ENCODE measurements at regions not wholly inside any gene's neighbourhood (a gene's known extent, or its start where the extent isn't known, plus 50 kb on each side); places are given as distances from the start of the nearest gene placed in this dataset.
"Not testable (repeated sequence)": the region's sequence is repeated elsewhere in the genome, so short reads cannot be mapped to it uniquely, and the experiment has no call there.

DNA sequence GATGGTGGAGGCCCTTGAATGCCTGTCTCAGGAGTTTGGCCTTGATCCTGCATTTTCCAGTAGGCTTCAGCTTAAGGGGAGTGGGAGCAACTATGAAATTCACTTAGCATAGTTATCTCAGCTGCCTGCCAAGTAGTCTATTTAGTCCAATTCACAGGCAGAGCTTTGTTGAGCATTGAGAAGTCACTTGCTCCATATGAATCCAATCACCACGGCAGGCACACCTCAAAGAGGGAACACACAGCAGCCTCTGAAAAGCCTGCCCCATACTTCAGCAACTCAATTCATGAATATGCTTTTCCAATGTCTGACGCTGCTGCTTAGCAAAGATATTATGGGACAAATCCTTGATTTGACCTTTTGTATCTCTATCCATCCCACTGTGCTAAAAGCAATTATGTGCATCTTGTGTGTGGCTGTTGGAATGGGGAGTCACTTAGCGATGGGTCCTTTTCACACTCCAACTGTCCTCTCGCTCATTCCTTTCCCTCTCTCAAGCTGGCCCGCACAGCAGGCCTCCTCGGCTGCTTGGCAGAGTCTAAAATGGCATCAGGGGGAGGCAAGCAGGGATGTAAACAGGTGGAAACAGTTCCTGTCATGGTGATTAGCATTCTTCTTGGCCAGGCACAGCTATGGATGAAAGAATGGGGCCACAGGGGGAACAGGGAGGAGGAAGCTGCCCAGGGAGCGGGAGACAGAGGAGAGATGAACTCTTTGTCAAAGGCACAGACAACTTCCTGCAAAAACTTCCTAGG, 56.0 kb upstream of the LRPPRC start:
- ATAC-seq (no peak), DNase-seq (no peak)
- intact Hi-C loops (cut with micrococcal nuclease): no loop called here

DNA sequence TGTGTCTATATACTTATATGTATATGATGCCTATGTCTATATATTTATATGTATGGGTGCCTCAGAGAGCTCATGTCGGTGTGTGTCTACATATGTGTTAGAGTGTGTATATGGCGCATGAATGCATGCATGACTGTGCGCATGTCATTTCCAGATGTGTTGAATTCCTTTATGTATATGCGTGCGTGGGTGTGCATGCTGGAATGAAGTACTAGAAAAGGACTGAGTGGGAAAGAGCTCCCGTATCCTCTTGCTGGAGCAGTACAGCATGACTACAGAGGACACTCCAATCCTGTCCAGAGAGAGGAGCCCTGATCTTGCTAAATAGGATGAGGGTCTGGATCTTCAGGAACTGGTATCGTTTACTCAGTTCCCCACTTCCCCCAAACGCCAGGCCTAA, 56.8 kb upstream of the LRPPRC start:
- no peak for ATAC-seq
- intact Hi-C loops (cut with micrococcal nuclease): no loop called here
- no peak for DNase-seq

DNA sequence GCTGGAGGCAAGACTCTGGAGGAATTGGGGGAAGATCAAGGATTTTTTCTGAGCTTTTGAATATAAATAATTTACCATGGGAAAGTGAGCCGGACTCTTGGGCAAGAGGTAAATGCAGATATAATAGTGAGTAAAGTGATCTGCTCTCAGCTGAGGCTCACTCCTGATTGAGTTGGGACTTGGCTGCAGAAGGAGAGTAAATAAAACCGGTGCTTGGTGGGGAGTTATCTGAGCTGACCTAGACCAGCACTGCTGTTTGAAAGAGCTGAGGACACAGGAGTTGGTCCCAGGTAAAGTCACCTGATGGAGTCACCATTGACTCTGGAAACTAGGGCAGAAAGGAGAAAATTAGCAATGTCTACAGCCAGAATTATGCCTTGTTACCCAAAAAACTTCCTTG, 57.3 kb upstream of the LRPPRC start:
- ATAC-seq (no peak), DNase-seq (no peak)
- intact Hi-C loops (cut with micrococcal nuclease): no loop called here

DNA sequence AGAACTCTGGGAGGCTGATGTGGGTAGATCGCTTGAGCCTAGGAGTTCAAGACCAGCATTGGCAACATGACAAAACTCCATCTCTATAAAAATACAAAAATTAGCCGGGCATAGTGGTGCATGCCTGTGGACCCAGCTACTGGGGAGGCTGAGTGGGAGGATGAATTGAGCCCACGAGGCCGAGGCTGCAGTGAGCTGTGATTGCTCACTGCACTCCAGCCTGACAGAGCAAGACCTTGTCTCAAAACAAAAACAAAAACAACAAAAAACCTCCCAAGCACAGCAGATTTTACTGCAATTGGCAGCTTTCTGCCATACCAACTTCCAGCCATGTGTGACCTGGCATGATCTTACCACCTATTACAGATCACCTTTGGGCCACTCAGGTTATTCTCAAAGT, 57.7 kb upstream of the LRPPRC start:
- DNase-seq: no peak
- intact Hi-C loops (cut with micrococcal nuclease): no loop called here
- ATAC-seq: no peak

DNA sequence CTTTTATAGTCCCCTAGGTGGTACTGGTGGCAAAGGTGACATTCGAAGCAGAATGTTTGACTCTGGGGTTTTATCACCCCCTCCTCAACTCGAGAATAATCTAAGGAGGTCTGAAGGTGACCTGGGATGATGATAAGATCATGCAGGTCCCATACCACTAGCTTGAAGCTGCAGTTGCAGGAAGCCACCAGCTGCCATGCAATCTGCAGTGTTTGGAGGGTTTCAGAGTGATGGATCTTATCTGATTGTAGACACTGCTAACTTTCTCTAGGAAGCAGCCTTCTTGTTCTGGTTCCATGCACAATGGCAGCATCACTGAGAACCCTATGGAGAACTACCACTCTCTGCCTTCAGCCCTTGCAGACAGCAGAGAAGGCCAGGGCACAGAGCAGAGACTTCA, 59.4 kb upstream of the LRPPRC start:
- intact Hi-C loops (cut with micrococcal nuclease): no loop called here
- DNase-seq (no peak), ATAC-seq (no peak)

DNA sequence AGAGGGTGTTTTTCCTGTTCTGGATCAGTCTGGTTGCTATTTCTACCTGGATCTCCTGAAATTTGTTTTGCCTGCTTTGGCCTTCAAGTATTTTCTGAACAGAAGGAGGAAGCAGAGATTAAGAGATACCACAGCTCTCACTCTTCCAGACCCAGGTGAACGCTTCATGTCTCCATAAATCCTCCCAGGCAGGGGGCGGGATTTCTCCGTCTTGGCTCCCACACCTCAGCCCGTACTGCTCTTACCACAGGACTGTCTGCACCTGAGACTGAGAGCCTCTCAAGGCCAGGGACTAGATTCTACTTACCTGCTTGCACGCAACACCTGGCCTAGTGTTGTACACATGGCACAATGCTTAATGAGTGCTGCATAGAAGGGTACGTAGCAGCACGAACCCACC, 59.9 kb upstream of the LRPPRC start:
- intact Hi-C loops (cut with micrococcal nuclease): no loop called here
- ATAC-seq: no peak

DNA sequence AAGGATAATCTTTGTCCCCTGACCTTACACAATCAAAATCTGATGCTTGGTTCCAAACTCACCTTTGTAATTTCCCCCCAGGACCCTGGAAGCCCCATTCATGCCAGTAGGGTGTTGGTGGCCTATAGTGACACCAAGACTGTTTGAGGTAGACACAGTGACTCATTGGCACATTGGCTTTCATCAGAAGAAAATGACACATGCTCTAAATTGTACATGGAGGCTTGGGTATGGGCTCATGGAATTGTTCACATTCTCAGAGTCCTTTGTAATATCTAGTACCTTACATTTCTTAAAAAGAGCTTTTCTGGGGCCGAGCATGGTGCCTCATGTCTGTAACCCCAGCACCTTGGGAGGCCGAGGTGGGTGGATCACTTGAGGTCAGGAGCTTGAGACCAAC, 61.2 kb upstream of the LRPPRC start:
- intact Hi-C loops (cut with micrococcal nuclease): no loop called here
- ATAC-seq (no peak), DNase-seq (no peak)

More for the DNA sequence above, 59.9 kb upstream of the LRPPRC start:
- DNase-seq: no peak

DNA sequence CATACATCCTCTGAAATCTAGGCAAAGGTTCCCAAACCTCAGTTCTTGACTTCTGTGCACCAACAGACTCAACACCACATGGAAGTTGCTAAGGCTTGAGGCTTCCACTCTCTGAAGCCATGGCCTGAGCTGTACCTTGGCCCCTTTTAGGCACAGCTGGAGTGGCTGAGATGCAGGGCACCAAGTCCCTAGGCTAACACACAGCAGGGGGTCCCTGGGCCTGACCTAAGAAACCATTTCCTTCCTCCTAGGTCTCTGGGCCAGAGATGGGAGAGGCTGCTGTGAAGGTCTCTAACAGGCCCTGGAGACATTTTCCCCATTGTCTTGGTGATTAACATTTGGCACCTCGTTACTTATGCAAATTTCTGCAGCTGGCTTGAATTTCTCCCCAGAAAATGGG, 64.5 kb upstream of the LRPPRC start:
- DNase-seq; ATAC-seq; intact Hi-C loops (cut with micrococcal nuclease): not testable (repeated sequence)

DNA sequence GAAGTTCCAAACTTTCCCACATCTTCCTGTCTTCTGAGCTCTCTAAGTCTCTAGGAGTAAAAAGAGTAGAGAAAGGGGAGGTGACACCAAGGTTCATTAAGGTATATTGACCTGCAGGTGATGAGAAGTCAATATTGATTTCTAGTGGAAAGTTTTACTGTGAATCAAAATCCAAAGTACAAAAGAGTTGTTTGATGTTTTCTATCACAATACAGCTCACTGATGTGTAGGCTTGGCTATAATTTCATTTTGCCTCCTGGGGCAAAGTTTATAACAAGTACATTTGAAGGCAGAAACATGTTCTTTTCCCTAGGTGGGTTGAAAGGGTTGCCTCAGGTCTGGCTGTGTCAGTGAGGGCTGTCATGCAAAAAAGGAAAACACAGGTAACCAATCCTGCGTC, 65.2 kb upstream of the LRPPRC start:
- no peak for DNase-seq
- ATAC-seq: no peak
- intact Hi-C loops (cut with micrococcal nuclease): no loop called here

DNA sequence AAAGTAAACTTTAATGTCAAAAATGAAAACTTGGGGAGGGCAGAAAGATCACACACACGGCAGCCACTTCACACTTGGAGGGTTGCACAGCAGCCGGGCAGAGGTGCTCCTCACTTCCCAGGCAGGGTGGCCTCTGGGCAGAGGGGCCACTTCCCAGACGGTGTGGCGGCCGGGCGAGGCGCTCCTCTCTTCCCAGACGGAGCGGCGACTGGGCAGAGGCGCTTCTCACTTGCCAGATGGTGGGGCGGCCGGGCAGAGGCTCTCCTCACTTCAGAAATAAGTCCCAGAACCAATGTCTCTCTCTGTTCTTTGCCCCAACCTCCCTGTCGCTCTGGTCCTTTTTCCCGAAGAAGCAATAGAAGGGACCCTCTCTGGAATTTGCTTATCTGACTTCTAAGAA, 65.7 kb upstream of the LRPPRC start:
- ATAC-seq (no peak), DNase-seq (no peak)
- intact Hi-C loops (cut with micrococcal nuclease): no loop called here

DNA sequence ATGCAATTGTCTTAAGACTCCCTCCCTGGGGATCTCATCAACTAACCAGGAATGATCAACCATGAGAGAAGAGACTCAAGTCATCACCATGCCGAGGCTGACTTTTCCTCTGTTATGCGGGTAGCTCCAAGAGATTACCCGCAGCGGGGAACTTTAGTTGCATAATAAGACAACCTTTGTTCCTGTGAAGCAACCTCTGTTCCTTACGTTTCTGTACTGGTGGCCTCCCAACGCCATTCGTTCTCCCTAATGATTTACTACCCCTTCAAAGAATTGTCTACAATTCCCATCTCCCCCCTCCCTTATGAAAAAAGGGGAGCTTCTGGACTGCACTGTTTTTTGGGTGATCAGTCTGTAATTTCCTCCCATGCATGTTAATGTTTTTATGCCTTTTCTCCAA, 66.1 kb upstream of the LRPPRC start:
- ATAC-seq: no peak
- intact Hi-C loops (cut with micrococcal nuclease): no loop called here
- DNase-seq: no peak

DNA sequence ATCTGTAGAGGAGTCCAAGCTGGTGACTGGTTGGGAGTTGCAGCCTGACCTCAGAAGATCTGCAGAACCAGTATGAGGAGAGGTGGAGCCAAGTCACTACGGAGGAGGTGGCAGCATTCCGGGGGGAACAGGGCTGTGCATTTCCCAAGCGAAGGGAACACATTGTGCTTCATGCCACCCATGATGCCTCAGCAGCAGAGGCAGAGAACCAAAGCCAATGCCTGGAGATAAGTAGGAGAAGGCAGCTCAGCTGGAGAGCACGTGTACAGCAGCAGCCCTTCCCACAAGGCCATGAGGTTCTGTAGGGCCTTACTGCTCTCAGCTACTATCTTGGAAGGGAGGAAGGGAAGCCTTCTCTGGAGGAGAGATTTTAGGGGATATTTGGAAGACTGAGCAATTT, 67.2 kb upstream of the LRPPRC start:
- DNase-seq (no peak), ATAC-seq (no peak)
- intact Hi-C loops (cut with micrococcal nuclease): no loop called here

DNA sequence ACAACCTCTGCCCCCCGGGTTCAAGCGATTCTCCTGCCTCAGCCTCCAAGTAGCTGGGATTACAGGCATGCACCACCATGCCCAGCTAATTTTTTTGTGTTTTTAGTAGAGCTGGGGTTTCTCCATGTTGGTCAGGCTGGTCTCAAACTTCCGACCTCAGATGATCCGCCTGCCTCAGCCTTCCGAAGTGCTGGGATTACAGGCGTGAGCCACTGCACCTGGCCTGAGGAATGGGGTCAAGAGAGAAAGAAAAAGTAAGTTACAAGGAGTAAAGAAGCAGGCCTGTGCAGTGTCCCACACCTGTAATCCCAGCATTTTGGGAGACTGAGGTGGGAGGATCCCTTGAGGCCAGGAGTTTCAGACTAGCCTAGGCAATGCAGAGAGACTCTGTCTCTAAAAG, 68.5 kb upstream of the LRPPRC start:
- intact Hi-C loops (cut with micrococcal nuclease); ATAC-seq; DNase-seq: not testable (repeated sequence)

DNA sequence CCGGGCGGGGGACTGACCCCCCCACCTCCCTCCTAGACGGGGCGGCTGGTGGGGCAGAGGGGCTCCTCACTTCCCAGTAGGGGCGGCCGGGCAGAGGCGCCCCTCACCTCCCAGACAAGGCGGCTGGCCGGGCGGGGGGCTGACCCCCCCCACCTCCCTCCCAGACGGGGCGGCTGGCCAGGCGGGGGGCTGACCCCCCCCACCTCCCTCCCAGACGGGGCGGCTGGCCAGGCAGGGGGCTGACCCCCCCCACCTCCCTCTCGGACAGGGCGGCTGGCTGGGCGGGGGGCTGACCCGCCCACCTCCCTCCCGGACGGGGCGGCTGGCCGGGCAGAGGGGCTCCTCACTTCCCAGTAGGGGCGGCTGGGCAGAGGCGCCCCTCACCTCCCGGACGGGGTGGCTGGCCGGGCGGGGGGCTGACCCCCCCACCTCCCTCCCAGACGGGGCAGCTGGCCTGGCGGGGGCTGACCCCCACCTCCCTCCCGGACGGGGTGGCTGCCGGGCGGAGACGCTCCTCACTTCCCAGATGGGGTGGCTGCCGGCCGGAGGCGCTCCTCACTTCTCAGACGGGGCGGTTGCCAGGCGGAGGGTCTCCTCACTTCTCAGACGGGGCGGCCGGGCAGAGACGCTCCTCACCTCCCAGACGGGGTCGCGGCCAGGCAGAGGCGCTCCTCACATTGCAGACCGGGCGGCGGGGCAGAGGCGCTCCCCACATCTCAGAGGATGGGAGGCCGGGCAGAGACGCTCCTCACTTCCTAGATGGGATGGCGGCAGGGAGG, 71.4 kb upstream of the LRPPRC start:
- ATAC-seq; DNase-seq; intact Hi-C loops (cut with micrococcal nuclease): not testable (repeated sequence)

DNA sequence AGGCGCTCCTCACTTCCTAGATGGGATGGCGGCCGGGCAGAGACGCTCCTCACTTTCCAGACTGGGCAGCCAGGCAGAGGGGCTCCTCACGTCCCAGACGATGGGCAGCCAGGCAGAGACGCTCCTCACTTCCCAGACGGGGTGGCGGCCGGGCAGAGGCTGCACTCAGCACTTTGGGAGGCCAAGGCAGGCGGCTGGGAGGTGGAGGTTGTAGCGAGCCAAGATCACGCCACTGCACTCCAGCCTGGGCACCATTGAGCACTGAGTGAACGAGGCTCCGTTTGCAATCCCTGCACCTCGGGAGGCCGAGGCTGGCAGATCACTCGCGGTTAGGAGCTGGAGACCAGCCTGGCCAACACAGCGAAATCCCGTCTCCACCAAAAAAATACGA, 72.0 kb upstream of the LRPPRC start:
- intact Hi-C loops (cut with micrococcal nuclease); ATAC-seq; DNase-seq: not testable (repeated sequence)

DNA sequence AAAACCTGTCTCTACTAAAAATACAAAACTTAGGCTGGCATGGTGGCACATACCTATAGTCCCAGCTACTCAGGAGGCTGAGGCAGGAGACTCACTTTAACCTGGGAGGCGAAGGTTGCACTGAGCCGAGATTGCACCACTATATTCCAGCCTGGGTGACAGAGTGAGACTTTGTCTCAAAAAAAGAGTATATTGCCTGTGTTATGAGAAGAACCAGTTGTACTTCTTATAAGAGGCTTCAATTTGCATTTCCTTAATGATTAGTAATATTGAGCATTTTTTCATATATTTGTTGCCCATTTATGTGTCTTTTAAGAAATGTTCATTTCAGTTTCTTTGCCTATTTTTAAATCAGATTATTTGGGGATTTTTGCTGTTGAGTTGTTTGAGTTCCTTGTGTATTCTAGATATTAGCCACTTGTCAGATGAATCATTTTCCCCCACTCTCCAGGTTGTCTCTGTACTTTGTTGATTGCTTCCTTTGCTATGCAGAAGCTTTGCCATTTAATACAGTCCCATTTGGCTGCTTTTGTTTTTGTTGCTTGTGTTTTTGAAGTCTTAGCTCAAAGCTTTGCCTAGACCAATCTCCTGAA, 75.8 kb upstream of the LRPPRC start:
- DNase-seq (no peak), ATAC-seq (no peak)
- intact Hi-C loops (cut with micrococcal nuclease): no loop called here

DNA sequence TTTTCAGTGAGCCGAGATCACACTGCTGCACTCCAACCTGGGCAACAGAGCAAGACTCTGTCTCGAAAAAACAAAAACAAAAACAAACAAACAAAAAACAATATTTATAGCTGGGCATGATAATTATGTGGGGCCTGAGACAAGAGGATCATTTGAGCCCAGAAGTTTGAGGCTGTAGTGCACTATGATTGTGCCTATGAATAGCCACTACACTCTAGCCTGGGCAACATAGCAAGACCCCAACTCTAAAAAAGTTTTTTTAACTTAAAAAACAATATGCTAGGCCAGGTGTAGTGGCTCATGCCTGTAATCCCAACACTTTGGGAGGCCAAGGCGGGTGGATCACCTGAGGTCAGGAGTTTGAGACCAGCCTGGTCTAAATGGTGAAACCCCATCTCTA, 77.9 kb upstream of the LRPPRC start:
- ATAC-seq; intact Hi-C loops (cut with micrococcal nuclease); DNase-seq: not testable (repeated sequence)

DNA sequence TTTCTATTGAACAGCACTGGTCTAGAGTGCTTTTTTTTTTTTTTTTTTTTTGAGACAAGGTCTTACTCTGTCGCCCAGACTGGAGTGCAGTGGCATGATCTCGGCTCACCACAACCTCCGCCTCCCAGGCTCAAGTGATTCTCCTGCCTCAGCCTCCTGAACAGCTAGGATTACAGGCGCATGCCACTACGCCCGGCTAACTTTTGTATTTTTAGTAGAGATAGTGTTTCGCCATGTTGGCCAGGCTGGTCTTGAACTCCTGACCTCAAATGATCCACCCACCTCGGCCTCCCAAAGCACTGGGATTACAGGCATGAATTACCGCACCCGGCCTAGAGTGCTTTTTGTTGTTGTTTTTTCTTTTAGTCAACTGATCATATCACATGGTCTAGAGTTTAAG, 79.0 kb upstream of the LRPPRC start:
- intact Hi-C loops (cut with micrococcal nuclease); ATAC-seq; DNase-seq: not testable (repeated sequence)

DNA sequence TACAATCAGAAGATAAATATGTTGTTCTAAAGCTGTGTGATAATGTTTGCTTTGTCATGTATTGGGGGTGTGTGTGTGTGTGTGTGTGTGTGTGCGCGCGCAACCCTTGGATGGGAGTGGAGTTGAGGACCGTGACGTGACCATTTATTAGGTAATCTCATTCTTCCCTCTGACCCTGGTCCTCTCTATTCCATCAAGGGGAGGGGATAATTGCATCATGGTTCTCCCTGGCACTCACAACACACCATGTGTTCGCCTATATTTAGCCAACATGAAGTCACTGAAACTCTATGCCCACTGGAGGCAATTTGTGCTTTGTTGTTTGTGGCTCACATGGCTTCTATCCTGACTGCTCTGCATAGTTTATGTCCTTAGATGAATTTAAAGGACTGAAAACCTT, 79.8 kb upstream of the LRPPRC start:
- intact Hi-C loops (cut with micrococcal nuclease): no loop called here
- ATAC-seq (peak; percentile 92), DNase-seq (no peak)

DNA sequence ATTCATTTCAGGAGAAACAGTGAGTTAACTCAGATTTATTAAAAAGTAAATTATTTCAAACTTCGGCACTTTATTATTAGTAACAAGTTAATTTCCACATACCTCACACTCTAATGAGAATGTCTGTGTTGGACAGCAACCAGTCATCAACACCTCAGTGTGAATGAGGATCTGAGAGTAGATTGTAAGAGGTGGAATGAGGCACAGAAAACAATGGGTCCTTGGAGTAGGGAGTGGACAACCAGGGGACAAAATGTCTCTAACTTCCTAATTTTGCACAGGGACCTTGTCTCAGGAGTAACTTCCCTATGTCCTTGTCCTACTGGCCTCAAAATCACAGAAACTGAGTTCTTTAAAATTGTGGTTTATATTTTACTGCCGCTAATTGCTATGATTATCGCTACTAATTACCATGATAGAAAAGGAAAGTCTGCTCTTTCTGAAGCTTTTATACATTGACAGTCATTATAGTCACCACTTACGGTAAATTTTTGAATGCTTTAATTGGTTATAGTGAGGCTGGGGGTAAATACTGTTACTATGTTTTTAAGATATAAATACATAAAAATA, 82.2 kb upstream of the LRPPRC start:
- DNase-seq (no peak), ATAC-seq (no peak)
- intact Hi-C loops (cut with micrococcal nuclease): no loop called here

Measured in left ventricle myocardium superior (tissue), 1 donor.